AG04450 (cell line): ENCODE measurements at regions not wholly inside any gene's neighbourhood (a gene's known extent, or its start where the extent isn't known, plus 50 kb on each side); places are given as distances from the start of the nearest gene placed in this dataset.

Experiments used
- CTCF ChIA-PET: fragments of 300-600, 350-600 bp; formaldehyde crosslinking; extraction: SDS; loops from one replicate; lab custom pipeline; 2022; ENCODE audit warnings: antibody characterized with exemption, inconsistent platforms; lab: Charles Lee
- POLR2A ChIA-PET: fragments of 350-600 bp; formaldehyde crosslinking; extraction: SDS; loops from one replicate; lab custom pipeline; 2021; ENCODE audit warnings: antibody characterized with exemption, inconsistent platforms; lab: Yijun Ruan, JAX
- DNase-seq: peaks from one replicate; pipeline ENCODE4 v3.0.0-alpha.2; 2011; ENCODE audit warnings: low read depth, low spot score
- H3K27ac ChIP-seq: one replicate; pipeline ENCODE4 v1.5.1; 2012; ENCODE audit warnings: low read depth, low read length, control low read depth
- H3K27me3 ChIP-seq: one replicate; pipeline ENCODE4 v1.6.0; 2012; ENCODE audit warnings: low read length; ENCODE audit not compliant: control insufficient read depth, insufficient read depth
- H3K4me3 ChIP-seq: 2 replicates; pipeline ENCODE4 v1.5.1; 2011; ENCODE audit warnings: mild to moderate bottlenecking, low read depth, low read length, control low read depth
- H3K9me3 ChIP-seq: 2 replicates; pipeline ENCODE4 v1.5.1; 2012; ENCODE audit warnings: low read length; ENCODE audit not compliant: control insufficient read depth, insufficient read depth
- CTCF ChIP-seq: IDR thresholded peaks from 2 replicates; pipeline ENCODE4 v1.5.1; 2011; ENCODE audit warnings: low read depth, low read length, control low read depth, inconsistent platforms

GRCh38 chr17:13353590-13353989 lies 248.1 kb downstream of the HS3ST3A1 start:
- ChIA-PET CTCF (interaction anchor here (1.3 kb wide), 1 partner anchor 10 kb away, joined by 3 read pairs; no protein-coding TSS in a partner anchor), POLR2A (no interaction called here)
- Histone ChIP-seq H3K9me3 (peaks cover 2% of the 10 kb centered on the region; the same call in 1 of the 2 replicates), H3K4me3 (no peak overlapping the region), H3K27ac (no peak overlapping the region), H3K27me3 (no peaks in the 10 kb centered on the region)
- TF ChIP-seq CTCF = no peak
- DNase-seq = no peak

GRCh38 chr17:13352747-13353415 lies 248.8 kb downstream of the HS3ST3A1 start:
- Histone ChIP-seq H3K4me3 (no peak overlapping the region), H3K27me3 (no peaks in the 10 kb centered on the region), H3K9me3 (peaks cover 2% of the 10 kb centered on the region; the same call in 1 of the 2 replicates), H3K27ac (no peak overlapping the region)
- DNase-seq = no peak
- POLR2A ChIA-PET = no interaction called here
- TF ChIP-seq CTCF = no peak
- CTCF ChIA-PET = interaction anchor here (1.3 kb wide), 1 partner anchor 11 kb away, joined by 3 read pairs; no protein-coding TSS in a partner anchor

- H3K27ac ChIP-seq = peak overlapping the region; percentile 49
- CTCF ChIA-PET = interaction anchor here (1.1 kb wide), 1 partner anchor 14 kb away, joined by 3 read pairs; no protein-coding TSS in a partner anchor
- DNase-seq = no peak
- no peak overlapping the region for H3K4me3 ChIP-seq
- H3K9me3 ChIP-seq = peaks cover 2% of the 10 kb centered on the region; the same call in 1 of the 2 replicates
- POLR2A ChIA-PET = no interaction called here
- TF ChIP-seq CTCF = no peak
- no peaks in the 10 kb centered on the region for H3K27me3 ChIP-seq
Observed at GRCh38 chr17:13351046-13351445, 250.7 kb downstream of the HS3ST3A1 start.

- Histone ChIP-seq H3K9me3 (no peaks in the 10 kb centered on the region), H3K4me3 (no peak overlapping the region), H3K27me3 (no peaks in the 10 kb centered on the region), H3K27ac (peak overlapping the region; percentile 52)
- TF ChIP-seq CTCF = no peak
- CTCF ChIA-PET = interaction anchor here (1.1 kb wide), 1 partner anchor 13 kb away, joined by 3 read pairs; no protein-coding TSS in a partner anchor
- no peak for DNase-seq
- POLR2A ChIA-PET = no interaction called here
Observed at GRCh38 chr17:13350466-13350865, 251.3 kb downstream of the HS3ST3A1 start.

- H3K27me3 ChIP-seq = no peaks in the 10 kb centered on the region
- ChIA-PET CTCF (interaction anchor here (1.0 to 1.5 kb wide), 5 partner anchors 9 to 1579 kb away, joined by 3 to 5 read pairs (median 4); no protein-coding TSS in a partner anchor), POLR2A (interaction anchor here (0.6 to 1.3 kb wide), 5 partner anchors 15 to 1220 kb away, joined by 3 to 5 read pairs (median 3); partner anchors contain the start of genes ELAC2 and HS3ST3B1)
- no peaks in the 10 kb centered on the region for H3K9me3 ChIP-seq
- peak overlapping the region; percentile 98 for H3K27ac ChIP-seq
- peak; percentile 86 for DNase-seq
- TF ChIP-seq CTCF = no peak
- H3K4me3 ChIP-seq = no peak overlapping the region
Observed at GRCh38 chr17:13346996-13347762, 254.6 kb downstream of the HS3ST3A1 start.
